ENCODE measurements at regions not wholly inside any gene's neighbourhood (a gene's known extent, or its start where the extent isn't known, plus 50 kb on each side); places are given as distances from the start of the nearest gene placed in this dataset.

DNA sequence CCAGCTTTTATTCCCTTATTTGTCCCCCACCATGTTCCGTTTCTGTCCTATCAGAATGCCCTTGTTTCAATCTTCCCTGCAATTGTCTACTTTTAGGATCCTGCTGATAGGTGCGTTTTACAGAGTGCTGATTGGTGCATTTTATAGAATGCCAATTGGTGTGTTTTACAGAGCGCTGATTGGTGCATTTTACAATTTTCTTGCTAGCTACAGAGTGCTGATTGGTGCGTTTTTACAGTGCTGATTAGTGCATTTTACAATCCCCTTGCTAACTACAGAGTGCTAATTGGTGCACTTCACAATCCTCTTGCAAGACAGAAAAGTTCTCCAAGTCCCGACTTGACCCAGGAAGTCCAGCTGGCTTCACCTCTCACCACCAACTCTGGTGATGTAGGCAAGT is 161.6 kb upstream of the CDYL start:
- no peak for DNase-seq

DNA sequence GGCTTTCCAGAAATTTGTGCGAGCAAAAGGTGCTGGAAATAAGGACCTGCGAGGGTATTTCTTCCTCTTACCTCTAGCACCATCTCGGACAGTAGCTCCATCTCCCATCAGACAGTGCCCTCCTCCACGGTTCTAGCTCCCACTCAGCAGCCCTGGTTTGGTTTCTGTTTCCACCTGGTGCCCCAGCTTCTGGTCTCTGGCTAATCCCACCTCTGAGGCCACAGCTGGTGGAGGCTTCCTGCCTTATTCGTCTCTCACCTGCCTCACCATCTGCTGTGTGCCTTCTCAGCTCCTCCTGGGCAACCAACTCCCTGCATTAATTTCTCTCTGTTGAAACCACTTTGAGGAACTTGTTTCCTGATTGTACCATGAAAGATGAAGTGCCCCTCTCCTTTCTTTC is 162.4 kb upstream of the CDYL start:
- no peak for DNase-seq

DNA sequence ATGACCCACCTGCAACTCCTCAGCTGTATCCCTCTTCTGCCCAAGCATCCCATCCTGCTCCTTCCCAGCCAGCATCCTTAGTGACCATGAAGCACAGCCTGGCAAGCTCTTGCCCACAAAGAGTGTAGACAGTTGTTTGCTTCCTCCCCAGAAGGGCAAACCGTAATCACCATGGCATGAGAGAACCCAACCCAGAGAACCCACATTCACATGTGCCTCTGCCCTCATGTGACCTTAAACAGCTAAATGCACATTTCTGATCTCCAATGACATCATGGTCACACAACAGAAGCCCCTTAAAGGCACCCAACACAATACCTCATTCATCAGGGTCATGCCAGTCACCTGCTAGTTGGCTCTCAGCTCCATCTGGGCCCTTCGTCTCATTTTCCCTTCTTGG is 162.8 kb upstream of the CDYL start:
- DNase-seq, result no peak

DNA sequence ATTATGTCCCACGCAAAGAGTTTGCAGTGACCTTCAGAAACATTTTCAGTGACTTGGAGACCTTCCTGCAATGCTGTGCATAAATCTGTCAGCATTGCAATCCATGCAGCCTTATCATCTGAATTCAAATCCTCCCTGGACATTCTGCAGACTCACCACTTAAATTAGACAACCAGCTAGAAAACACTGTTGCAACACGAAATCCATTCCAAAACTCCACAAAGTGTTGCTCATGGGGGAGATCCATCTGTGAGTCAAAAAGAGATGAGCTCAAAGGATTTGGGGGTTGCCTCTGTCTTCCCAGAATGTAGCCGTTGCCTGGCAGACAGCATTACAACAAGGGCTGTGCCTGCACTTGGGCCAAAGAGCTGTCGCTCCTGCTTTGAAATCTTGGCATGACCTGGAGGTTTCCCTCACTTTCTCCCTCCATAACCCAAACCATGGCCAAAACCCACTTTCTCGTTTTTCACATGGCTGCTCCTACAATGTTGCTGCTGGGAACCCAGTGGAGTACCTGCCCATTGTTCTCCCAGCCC is 163.5 kb upstream of the CDYL start:
- DNase-seq, result no peak

DNA sequence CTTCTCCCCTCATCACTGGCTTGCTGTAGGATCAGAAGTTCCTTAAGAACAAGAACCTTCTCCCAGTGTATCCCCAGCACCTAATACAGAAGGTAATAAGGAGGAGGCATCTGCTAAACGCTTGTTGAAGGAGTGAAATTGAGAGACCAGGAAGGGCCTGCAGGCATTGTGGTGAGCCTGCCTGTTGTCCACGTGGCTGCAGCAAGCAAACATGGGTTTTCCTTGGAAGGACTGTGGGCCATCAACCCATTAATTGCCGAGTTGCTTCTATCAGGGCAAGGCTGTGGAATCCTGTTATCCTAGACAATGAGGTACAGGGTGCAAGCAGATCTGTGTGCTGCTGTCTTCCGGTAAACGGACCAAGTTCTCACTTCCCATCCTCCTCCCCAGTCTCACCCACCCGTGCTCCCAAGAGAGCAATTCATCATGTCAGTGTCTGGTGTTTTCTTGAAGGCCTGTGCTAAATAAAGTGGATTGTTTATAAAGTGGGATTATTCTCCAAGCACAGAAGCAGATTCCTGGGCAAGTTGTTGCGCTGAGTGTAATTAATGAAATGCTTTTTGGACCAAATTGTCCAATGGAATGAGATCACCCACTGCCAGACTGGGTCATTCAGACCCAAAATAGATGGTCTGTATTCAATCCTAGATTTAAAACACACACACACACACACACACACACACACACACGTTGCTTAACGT is 164.6 kb upstream of the CDYL start:
- DNase-seq, result no peak

DNA sequence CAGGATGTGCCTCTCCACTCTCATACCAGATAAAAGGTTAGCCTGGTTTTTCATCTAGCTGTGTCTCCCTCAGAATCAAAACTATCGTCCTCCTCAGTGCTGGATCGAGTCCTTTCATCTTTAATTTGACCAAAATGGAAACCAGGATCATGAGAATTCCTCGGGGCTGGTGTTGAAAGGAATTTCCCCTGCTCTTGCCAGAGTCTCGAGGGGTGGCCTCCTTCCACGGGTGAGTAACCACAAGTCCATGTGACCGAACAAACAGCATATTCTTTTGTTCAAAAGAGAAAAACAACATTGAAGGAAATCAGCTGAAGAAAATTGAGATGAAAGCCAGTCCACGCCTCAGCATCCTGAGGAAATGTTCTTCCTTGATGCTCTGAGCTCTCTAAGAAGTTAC is 165.9 kb upstream of the CDYL start:
- DNase-seq, result peak; percentile 73

DNA sequence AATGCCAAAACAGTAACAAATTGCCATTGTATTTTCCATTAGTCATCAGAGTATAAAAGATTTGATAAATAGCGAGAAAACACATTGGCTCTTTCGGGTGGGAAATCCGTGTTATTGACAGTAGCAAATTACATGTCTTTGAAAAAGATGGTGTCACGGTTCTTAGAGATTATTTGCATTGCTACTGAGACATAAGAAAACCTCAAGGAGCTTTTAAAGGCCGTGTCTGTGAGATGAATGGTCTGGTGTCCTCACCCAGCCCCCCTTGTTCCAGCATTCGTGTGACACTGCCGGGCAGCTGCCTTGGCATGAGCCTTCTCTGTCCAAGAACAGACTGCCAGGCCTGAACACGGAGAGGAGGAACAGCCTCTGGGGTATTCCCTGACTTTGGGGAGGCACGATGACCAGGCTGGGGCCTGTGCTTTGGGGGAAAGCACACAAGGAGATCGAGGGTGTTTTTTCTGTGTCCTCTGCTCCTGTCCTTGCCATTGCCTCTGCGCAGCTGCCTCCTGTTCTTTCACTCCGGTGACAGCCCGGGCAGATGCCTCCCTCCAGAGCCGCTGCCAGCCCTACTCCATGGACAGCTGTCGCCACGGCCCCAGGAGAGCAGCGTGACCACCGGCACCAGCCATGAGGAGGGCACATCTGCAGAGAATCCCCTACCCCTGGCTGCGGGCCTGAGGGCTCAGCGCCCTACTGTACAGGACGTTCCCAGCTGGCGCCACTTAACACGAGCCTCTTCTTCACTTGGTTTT is 167.7 kb upstream of the CDYL start:
- DNase-seq, result peak; percentile 27

DNA sequence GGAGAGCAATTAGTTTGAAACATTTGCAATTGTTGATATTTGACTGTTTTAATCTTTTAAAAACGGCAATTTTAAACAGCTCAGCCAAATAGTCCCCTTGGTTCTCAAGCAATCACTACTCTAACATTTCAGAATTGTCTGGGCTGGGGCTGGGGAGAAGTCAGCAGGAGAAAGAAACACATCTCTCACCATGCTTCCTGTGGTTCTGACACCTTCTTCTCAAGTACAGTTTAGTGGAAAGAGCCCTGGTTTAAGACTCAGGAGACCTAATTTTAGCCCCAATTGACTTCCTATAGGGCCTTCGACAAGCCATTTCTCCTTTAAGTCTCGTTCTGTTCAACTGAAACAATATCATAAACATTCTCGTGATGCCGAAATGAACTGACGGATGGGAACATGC is 168.4 kb upstream of the CDYL start:
- no peak for DNase-seq

DNA sequence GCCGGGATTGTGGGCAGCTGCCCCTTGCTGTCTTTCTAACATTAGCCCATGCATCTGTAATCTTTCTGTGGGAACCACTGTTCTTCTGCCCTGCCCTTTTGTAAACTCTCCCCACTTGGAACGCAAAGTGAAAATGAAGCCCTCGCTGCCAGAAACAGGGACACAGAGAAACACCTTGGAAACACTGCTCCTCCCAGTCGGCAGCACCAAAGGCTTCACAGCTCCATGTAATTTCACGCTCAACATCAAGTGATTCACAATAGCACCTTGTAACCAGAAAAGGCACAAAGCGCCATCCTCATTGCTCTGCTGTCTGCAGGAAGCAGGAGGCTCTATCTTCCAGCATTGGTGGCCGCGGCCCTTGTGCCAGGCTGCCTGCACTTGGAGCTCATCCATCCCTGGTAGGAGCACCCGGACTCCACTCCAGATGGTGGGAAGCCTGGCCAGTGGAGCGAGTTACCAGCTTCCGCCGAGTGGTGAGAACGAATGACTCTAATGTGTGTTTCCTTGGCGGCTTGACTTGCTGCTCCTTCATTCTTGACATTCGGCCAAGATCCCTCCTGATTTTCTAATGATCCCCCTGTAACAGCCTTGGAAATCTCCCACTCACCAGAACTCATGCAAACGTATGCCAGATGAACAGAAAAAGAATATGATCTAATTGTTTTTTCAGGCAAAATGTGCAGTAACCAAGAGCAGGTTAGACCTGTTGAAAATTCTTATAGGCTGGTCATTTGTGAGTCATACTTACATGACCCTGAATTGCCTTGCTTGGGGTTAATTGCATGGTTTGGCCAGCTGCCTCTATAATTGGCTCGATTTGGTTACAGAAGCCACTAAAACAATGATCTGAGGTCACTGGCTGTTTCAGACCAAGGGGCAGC is 169.1 kb upstream of the CDYL start:
- DNase-seq, result peak; percentile 96

DNA sequence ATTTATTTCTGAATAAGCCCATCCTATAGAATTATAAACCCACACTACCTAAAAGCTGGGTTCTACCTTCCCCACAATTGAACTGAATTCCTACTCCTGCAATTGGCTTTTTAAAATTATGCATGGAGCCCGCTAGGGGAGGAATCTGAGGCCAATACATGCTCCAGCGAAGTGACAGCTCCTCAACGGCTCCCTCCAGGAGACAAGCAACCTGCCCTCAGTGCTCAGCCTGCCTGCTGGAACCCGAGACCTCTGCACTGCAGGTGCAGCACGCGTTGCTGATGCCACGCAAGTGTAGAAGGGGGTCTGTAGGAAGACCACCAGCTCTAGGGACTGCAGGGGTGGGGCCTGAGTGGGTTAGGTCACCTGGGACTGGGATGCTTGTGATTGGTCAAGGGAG is 170.2 kb upstream of the CDYL start:
- no peak for DNase-seq

DNA sequence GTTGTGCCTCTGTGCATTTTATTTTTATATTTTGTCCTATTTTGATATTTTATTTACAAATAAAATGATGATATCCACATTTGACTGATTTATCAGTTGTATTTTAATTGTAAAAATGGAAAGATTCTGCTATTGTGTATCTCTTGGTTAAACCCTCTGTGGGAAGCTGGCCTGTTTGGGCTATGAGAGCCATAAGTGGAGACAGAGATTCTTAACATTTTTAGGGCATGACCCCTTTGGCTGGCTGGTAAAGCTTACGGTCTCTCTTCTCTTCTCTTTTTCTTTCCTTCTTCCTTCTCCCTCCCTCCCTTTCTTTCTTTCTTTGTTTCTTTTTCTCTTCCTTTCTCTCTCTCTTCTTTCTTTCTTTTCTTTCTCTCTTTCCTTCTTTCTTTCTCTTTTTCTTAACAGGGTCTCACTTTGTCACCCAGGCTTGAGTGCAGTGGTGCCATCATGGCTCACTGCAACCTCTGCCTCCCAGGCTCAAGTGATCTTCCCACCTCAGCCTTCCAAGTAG is 172.3 kb upstream of the CDYL start:
- no peak for DNase-seq

DNA sequence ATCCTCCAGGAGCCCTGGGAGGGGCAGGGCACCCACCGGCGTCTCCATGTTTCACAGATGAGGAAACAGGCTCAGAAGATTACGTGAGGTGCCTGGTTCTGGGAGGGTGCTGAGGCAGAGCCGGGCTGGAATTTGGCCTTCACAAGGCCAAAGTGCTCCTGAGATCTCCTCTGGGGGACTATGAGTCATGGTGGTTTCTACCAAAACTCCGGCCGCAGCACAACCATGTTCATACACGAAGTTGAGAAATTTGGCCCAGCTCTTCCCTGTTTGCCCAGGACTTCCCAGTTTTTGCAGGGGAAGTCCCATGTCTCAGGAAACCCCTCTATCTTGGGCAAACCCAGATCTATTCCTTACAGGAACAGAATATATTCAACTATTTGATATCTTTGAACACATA is 172.9 kb upstream of the CDYL start:
- DNase-seq, result peak; percentile 28

DNA sequence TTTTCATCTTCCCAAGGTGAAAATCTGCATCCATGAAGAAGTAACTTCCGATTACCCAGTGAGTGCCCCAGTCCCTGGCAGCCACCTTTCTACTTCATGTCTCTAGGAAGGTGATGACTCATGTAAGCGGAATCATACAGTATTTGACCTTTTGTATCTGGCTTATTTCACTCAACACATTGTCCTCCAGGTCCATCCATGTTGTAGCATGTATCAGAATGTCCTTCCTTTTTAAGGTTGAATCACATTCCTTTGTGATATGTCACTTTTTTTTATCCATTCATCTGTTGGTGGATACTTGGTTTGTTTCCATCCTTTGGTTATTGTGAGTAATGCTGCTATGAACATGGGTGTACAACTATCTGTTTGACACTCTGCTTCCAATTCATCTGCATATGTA is 176.3 kb upstream of the CDYL start:
- peak; percentile 95 for DNase-seq

DNA sequence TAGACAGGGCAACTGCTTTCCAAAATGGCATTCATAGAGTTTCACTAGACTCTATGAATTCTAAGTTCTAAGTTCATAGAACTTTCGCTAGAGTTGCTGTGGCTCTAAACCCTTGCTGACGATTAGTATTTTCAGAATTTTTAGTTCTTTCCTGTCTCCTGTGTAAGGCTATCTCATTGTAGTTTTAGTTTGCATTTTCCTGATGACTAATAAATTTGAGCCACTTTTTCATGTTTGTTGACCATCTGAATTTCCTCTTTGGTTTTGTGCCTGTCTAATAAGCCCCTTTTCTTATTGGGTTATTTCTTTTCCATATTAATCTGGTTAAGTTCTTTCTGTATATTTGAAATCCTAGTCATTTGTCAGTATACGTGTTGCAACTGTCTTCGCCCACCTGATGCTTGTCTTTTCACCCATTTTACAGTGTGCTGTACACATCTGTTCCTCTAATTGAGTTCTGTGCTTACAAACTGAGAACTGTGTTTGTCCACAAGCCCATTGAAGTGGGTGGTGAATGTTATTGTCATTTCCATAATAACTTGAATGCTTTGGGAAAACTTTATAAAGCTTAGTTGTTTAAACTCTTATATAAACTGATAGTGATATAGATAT is 177.7 kb upstream of the CDYL start:
- DNase-seq, result peak; percentile 37

DNA sequence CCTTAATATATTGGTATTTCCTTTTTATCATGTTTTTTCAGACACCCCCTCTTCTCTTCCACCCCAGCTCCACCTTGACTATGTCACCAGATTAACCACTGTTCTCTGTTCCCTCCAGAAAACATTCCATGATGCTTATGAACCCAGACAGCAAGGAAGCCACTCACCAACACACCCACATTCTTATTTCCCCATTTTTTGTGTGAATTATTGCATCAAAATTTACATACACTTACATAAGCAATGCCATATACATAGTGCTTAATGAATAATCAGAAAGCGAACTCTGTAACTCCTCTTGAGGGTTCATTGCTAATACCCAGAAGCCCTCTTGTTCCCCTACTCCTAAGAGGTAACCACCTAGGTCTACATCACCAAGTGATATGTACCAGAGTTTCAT is 182.3 kb upstream of the CDYL start:
- no peak for DNase-seq

DNA sequence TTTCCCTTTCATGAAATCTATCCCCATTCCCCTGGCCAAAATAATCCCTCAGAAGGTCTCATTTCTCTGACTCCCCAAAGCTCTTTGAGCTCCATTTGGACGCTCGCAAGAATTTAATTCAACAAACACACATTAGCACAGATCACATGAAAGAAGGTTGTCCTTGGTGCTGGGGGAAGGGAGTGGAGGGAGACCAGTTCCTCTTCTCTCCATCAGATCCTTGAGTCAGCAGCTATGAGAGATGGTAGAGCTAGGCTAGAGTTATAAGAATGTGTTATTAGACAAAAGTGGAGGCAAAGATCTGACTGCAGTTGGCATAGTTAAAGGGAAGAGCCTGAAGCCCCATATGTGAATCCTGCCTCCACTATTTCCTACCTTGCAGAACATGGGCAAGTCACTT is 184.2 kb upstream of the CDYL start:
- DNase-seq, result no peak

DNA sequence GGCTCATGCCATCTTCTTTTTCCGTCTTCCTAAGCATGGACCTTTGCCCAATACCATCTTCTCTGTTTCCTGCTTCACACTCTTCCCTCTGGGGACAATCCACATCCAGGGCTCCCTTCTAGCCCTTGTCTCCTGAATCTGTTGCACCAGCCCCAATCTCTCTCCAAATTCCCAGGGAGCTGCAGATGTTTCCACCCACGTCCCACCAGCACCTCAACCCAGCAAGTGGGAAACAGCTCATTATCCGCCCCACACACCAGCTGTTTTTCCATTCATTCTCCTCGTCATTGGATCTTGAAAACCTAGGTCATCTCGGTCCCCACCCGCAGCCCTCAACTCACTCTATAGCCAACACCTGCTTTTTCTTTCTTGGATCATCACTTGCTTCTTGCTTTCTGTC is 185.0 kb upstream of the CDYL start:
- DNase-seq, result no peak

DNA sequence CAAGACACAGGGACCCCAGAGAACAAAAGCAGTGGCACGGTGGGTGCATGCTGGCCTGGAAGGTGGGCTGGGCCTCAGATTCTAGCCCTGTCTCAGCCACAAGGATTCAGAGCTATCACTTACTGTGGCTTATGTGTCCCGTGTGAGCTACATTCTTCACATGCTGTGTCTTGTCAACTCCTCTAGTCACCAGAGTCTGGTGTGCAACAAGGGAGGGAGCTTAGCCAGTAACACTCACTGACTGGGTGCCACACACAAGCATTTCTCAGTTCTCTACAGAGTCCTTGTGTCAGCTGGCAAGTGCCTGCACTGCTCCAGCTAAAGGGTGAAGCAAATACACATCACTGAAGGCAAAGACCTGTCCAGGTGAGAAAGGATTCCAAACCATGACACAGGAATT is 186.9 kb upstream of the CDYL start:
- DNase-seq, result no peak

DNA sequence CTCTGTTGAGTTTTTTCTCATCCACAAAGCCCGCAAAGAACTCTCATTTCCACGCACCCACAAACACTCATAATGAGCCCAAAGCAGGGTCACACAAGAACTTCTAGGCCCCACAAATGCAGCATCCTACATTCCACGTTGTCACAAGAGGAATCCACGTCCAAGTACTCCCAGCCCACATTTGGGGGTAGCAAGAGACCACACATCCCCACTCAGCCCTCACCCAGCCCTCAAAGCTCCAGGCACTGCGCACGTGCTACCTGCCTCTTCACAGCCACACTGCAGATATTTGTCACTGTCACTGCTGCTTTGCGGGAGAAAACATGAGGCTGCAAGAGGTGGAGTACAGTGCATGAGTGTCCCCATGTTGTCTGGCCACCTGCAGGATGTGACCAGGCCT is 187.6 kb upstream of the CDYL start:
- no peak for DNase-seq

DNA sequence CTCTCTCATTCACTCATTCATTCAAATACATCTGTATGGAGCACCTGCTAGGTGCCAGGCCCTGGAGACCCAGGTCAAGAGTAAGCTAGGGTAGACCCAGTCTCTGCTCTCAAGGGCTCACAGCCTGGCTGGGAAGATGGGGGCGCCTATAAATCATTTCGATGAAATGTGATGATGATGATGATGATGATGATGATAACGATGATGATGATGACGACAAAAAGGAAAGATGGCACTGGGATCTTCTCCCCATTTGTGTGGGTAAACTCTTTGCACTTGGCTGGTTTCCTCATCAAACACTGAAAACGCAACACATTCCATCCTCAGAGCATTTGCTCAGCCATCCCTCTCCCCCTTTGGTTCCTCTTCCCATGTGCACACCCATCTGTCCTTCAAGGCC is 188.0 kb upstream of the CDYL start:
- no peak for DNase-seq

DNA sequence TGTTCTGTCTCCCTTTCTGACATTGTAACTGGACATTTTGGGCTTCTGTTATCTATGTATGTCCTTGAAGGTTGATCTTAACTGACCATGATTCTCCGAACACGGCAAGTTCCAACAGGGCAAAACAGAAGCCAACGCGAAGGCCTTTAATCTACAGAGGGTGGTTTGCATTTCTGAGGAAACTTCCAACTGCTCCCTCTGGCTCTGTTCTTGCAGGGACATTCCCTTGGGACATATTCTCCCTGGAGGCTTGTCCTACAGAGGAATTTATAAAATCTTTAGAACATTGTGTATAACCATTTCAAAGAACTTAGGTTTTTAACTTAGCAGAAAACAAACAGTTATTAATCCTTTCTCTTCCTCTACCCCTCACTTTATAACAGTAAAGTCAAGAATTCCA is 189.0 kb upstream of the CDYL start:
- no peak for DNase-seq

DNA sequence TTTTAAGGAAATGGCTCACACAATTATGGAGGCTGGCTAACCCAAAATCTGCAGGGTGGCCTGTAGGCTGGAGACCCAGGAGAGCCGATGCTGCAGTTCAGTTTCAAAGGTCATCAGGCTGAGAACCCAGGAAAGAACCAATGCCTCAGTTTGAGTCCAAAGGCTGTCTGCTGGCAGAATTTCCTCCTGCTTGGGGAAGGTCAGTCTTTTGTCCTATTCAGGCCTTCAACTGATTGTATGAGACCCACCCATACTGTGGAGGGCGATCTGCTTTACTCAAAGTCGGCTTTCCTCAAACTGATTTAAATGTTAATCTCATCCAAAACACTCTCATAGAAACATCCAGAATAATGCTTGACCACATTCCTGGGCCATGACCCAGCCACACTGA is 189.7 kb upstream of the CDYL start:
- DNase-seq, result no peak
